HG03521 (cell line): ENCODE measurements at regions not wholly inside any gene's neighbourhood (a gene's known extent, or its start where the extent isn't known, plus 50 kb on each side); places are given as distances from the start of the nearest gene placed in this dataset.

Source experiments
- ATAC-seq: cut with Tn5 transposase; IDR thresholded peaks from one replicate; pipeline ENCODE4 v1.9.1; 2021; ENCODE audit warnings: mild to moderate bottlenecking, moderate library complexity; ENCODE audit not compliant: unreplicated experiment

DNA sequence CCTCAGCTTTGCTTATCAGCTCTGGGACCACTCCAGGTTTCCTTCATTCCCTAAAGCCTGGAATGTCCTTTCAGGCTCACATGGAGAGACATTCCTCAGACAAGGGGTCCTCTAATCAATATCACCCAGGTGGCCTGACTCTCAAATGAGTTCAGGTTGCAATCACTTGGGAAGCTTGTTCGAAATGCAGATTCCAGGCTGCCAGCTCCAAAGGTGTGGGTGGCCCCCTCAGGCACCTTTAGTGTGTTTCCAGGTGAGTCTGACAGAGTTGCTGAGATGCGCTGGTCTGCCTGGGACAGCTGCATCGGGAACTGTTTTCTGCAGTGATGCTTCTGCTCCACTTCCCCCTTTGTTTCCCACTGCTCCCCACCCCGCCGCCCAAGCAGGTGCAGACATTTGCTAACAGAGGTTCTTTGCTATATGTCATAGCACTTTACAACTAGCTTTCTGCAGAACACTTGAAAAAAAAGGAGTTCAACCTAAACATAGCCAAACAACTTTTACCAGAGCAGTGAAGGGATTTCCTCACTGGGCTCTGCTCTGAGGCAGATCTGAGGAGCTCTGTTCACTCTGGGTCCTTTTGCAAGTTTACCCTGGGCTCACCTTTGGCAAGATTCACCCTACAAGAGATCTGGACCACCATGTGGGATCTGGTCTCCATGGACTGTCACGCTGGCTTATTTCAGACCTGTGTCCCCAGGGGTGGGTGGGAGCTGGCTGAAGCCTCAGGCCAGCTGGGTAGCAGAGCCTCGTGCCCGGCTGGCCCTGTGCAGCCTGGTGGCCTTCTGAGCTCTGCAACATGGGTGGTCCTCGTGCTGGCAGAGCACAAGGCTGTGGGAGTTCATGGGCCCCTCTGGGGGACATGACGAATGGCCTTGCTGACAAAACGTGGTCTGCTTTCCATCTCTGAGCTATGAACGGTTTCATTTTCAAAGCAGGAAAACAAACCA, 539.6 kb downstream of the CCDC171 start:
- ATAC-seq = no peak

DNA sequence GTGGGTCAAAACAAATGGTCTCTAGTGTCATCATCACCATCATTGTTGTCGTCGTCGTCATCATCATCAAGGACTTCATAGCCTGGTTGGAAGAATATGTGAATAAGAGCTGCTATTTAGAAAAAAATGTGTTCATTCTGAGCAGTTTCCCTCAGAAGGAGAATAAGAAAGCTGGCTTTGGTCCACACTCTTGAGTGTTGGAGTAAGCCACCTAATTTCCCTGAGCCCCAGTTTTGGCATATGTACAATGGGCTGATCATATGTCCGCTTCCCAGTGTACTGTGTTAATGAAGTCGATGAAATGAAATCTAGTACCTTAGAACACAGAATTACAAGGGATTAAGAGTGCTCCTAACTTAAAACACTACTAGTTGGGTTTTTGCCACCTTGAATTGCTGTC, 545.5 kb downstream of the CCDC171 start:
- no peak for ATAC-seq

DNA sequence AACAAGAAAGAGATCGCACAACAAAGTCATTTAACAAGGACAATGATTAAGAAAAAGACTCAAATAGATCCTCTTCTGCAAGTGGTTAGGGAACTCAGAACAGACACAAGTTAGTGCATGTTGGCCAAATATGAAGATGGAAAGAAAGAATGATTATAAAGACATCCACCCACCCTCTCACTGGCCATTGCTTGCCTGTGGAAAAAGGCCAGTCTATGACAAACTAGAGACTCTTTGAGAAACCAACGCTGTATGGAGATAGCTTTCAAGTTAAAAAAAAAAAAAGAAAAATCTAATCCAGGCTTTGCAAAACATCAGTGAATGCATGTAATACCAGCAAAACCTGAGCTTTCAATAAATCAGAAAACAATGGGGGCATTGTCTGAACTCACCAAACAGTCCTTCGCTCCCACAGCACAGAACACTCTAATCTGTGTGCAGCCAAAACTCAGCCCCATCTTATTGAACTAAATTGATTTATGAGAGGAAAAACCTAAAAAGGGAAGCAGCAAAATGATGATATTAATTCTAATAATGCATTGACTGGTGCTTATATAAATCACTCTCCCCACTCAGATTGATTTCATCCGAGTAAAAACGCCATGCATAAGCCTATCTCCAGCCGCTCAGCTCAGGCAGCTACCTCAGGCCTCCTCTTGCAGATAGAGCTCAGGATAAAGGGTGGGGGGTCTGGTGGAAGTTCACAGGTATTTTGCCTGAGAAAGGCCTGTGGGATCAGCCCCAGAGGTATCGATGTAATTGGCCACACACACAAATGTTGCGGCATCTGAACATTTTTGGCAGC, 547.1 kb downstream of the CCDC171 start:
- no peak for ATAC-seq

DNA sequence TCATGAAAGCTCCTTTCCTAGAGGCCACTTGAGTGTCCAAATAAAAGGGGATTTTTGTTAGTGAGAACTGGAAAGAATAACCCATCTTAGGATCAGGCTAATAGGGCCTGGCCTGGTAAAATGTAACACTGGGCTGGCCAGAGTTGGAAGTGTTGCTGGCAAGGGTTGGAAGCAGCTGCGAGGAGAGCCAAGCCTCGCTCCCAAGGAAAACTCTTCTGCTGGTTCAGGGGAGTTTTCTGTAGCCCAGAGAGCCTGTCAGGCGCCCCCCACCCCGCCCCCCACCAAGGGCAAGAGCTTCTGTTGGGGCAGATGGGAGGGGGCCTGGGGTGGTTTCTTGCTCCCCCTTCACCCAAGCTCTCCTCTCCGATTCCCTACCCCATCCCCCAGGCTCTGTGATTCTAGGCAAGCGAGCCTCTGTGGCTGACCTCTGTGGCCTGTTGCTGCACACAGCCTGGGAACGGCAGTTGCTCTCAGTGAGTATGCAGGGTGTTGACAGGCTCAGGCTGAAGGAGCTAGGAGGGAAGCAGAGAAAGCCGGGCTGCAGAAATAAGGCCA, 547.8 kb downstream of the CCDC171 start:
- no peak for ATAC-seq

DNA sequence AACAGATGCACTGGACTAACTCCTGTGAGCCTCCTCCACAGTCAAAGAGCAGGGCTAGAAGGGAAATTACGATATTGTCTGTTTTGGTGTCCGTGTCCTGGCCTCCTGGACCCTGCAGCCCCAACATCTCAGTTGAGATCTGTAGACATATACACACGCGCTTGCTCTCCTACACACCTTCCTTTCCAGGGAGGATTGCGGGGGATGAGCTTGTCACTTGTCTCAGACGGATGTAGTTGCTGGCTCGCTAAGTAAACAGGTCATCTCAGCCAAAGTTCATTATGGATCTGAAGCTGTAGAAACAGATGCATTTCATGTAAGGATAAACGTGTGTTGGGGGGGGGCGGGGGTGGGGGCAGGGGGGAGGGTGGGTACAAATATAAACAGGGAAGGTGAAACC, 549.3 kb downstream of the CCDC171 start:
- ATAC-seq = no peak

DNA sequence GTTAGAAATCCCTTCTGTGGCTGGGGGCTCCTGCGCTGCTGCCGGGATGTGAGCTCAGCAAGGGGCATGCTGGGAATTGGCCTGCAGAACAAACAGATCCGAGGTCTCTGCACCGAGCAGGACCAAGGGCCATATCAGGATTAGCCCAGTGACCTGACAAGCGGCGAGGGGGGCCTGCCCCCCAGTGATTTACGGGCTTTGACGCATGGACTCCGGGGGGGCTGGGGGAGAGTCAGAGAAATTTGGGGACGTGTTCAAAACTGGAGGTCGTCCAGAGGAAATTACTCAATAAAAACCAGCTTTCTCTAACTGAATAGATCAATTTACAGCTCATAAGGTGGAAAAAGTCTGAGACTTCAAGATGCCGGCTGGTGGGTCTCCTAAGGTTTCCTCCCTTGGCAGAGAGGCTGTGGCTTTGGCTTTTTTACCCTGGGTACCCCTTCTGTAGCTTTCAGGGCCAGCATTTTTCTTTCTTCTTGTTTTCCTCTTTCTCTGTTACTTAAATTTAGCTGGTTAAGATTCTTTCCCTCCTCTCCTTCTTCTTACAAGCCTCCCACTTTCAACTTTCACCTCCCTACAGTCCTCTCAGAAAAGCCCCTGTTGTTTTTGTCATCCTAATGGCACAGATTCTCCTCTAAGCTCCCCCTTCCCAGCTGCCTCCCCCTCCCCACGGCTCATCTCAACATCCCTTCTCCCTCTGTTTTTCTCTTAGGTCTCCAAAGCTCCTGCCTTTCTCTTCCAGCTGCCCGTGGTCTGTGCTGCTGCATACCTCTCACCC, 551.0 kb downstream of the CCDC171 start:
- no peak for ATAC-seq

DNA sequence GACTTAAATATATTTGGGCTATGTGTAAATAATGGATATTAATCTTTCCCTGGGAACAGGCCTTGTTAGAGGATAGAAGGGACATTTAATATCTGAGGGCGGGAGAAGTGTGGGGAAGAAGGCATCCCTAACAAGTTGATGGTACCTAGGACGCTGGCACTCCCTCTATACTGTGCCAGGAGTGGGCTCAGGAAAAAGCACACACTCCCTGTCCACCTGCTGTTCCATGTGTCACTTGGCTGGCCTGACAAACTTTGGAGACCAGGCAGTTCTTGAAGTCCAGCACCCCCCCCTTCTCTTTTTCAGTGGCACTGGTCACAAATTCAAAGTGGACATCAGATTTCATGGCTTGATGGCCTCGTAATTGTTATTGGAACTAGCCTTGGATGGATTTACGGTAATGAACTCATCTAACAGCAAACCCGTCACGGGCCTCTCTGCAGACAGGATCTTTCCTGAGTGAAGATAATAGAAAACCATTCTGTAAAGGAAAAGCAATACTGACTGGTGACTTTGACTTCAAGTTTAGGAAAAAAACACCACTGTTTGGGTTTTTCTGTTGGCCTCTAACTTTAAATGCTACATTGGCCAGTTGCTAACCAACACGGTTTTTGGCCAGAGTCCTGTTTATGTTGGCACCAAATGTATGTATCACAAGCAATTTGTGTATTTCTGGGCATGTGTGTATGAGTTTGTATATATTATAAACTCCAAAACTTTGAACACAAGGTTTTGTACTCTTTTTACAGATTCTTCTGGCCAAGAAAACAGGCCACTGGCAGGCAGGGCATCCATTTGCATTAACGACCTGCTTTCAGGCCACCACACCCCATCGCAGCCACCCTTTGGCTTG, 552.6 kb downstream of the CCDC171 start:
- ATAC-seq = no peak

DNA sequence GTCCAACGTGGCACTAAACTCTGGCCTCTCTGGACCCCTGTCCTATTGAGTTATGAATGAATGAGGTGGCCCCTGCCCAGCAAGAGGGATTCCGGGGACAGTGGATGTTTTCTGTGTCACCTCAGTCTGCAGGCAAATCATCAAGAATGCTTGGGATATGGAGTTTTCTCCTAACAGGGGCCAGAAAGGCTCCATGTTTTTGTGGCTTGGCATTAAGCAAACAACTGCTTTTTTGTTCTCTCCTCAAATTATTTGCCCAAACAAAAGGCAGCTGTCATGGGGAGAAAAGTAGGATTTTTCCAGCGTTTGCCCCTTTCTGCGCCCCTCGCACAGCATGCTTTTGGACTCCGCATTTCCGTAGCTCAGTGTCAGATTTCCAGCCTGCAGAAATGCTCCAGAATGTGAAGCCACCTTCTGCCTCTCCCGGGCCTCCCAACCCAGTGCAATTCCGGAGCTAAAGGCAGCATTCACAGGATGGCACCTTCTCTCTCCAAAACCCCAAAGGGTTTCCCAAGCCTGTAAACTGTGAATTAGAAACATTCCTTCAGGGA, 553.3 kb downstream of the CCDC171 start:
- ATAC-seq = no peak

DNA sequence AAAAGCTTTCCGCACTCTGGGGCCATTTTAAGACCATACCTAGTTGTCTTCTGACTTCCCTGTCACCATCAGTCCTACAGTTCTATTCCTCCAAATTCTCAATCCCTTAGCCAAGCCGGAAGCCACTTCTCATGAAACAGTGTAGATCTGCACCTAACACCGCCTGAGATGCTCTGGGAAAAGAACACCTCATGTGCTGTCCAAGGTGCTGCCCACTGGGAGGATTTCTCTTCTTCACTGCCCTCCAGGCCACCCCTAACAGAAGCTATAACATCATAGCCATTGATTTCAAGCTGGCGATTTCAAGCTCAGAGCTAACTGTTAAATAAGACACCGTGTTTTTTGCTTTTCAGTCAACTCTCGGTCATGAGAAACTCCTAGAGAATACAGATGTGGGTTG, 559.3 kb downstream of the CCDC171 start:
- ATAC-seq = no peak

DNA sequence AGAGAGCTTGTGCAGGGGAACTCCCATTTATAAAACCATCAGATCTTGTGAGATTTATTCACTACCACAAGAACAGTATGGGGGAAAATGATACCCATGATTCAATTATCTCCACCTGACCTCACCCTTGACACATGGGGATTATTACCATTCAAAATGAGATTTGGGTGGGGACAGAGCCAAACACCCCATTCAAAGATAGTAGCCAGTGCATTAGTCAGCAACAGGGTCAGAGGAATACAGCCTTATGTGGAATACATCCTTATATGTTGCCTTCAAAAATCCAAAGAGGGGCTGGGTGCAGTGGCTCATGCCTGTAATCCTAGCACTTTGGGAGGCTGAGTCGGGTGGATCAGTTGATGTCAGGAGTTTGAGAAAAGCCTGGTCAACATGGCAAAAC, 563.2 kb downstream of the CCDC171 start:
- no peak for ATAC-seq

DNA sequence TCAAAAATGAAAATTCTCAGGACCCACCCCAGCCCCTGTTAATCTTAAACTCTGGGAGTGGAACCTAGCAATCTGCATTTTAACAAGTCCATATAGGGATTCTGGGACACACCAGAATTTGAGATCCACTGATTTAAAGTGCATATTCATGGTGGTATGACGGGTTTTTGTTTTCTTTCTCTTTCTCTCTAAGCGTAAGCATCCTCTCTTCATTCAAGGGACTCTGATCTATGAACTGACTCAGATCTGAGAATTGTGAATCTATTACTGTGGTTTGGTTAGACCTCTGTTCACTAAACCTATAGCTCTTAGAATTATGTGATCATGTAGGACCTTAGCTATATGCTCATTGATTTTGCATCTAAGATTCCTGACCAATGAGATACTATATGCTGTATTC, 565.2 kb downstream of the CCDC171 start:
- ATAC-seq = no peak

DNA sequence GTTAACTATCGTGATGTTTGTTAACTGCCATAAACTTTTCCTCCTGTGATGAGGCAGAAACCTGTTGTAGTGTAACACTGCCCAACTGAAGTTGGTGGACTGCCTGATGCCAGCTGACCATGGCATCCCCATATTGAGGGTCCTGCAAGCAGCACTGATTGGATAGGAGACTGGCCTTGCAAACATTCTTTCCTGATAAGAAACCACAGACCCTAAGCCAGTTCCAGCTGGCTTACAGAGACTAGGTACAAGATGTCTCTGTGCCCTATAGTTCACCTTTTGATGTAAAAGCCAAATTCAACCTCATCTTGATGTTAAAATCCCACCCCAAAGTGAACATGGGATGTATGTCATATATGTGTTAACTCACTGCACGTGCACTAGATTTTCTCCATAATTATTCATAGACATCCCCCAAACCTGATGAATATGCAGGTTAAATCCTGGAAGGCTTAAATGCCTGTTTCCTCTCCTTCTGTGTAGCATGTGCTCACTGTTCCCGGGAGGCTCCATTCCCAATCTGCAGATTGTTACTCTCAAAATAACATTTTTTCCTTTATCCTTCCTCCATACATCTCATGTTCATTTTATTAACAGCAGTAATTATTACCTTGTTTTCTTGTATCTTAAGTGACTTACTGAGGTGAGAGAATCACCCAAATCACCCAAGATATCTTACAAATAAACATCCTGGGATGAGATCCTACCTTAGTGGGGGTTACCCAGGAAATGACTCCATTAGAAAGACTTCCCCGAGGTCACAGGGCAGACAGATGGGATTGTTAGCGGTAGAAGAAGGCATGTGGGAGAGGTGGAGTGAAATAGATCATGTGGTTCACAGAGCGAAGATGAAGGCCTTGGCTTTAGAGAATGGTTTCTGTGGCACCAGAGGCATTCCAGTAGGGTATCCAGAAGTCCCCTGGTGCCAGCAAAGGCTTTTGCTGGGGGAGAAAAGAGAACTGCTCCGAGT, 566.7 kb downstream of the CCDC171 start:
- no peak for ATAC-seq

DNA sequence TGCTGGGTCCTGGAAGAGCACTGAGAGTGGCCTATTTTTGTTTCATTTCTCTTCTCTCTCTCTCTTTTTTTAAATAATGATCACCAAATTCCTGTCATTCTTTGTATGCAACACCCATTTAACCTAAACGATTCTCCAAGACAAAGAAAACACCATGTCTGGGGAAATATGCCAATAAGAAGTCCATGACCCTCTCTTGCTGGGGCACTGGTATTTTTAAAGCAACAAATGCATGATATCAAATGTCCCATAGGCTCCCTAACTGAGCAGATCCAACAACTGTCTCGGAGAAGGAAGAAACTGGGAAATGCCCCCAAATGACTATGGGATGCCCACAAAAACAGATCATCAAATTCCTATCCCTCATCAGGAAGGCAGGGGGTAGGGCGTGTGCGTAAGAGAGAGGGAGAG, 567.4 kb downstream of the CCDC171 start:
- no peak for ATAC-seq

DNA sequence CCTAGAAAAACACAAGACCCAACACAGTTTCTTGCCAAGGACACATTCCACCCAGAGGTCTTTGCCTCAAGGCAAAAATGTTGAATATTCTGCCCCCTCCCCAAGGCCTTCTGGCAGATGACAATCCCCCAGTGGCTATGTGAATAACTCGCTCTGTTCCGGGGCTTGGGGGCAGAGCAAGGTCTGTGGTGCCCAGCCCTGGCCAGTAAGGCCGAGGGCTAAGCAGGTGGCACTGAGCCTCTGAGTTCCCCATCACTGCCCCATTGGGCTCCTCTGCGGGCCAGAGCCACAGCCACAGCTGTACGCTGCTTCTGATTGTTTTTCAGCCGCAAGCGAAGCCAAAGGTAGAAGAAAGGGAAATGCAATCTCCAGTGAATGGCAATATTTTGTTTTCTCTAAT, 567.9 kb downstream of the CCDC171 start:
- no peak for ATAC-seq

DNA sequence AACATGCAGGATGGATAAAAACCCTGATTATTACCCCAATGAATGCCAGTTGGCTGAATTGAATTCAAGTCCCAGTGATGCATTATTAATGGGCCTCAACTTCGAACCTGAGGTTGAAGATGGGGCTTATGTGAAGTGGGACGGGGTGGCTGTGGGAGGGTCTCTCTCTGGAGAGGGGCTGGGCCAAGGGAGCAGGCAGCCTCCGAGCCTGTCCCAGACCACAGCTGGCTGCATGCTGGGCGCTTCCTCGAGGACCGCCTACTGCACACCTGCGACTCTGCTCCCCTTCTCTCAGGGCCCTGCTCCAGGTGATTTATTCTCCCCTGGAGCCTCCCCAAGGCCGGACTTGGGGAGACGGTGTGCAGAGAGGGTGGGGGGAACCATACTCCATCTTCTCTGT, 568.3 kb downstream of the CCDC171 start:
- no peak for ATAC-seq

DNA sequence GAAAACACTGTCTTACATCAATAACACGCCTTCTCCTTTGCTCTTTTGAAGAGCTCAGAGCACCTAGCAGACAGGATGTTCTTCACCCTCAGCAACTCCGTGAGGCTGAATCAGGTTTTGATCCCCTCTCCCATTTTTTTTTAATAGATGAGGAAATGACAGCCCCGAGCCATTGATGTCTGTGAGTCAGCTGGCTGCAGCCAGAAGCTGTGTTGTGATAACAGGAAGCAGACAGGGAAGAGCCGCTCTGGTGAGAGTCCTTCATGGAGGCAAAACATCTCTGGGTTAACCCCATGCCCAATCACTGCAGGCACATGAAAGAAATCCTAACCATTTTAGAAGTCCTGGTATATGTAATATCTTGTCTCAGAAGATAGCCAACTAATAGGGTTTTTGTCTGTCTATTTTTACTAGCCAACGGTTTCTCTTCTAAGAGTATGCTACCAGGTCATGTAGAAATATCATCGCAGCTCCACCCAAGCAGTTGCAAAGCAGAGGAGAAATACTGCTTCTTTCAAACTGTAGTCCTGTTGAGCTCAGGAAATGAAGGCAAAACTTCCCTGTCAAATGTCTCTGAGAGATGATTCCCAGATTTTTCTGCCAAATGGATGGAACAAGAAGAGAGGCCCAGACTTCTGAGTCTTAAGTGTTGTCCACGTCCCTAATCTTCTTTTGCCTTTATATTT, 568.9 kb downstream of the CCDC171 start:
- no peak for ATAC-seq

DNA sequence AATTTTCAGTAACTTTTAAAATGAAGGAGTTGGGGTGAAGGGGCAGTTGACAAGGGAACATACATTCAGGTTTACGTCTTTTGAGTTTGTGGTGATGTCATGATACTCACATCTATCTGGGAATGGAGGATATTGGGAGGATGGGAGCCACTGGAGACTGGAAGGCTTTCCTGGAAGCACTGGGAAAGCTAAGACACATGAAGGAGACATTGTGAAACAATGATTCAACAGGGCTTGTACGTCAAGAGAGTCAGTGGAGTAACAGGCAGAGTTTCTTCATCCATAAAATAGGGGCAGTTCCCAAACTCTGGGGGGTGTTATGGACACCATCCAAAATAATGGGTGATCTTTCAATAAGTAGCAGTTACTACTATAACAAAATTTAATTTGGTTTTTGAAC, 572.8 kb downstream of the CCDC171 start:
- ATAC-seq = no peak

DNA sequence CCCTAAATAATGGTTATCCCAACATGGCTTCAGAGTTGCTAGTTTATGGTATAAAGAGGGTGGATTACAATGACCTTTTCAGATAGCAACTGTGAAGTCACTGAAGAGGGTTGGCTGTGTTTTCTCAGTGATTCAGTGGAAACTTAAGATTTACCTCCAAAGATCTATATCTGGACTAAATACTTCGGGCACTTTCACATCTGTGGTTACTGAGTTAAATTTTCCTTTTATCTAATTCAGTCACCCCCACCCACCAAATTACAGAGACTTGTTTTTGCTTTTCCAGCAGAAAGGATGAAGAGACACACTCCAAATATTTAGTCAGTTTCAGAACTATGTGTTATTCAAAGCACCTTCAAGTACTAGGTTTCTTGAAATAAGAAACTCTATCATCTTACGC, 573.2 kb downstream of the CCDC171 start:
- no peak for ATAC-seq
